ENCODE measurements at regions not wholly inside any gene's neighbourhood (a gene's known extent, or its start where the extent isn't known, plus 50 kb on each side); places are given as distances from the start of the nearest gene placed in this dataset.

DNA sequence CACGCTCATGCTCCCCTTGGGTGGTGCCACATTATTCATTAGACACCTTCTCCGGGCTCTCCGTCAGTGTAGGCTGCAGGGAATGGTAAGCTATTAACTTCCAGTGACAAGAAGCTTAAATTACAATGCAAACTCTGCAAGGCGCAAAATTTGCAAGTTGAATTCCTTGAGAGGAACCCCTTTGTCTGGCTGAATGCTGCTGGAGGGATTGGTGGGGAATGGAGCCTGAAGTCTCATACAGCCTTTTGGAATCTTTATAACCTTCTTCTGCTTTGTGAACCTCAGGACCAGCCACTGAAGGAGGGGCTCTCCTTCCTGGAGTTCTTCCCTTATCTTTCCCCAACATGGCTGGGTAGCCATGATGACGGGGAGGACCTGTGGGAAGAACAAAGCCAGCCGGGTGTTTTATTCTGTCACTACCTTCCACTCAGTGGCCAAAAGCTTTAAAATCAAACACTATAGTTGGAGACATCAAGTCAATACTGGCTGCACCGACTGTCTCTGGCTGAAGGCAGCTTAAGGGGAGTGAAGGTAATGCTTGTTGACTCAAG is 220.9 kb upstream of the EPHA4 start:
- H3K4me3 ChIP-seq = no peak overlapping the region
- TF ChIP-seq, protein P1, sequence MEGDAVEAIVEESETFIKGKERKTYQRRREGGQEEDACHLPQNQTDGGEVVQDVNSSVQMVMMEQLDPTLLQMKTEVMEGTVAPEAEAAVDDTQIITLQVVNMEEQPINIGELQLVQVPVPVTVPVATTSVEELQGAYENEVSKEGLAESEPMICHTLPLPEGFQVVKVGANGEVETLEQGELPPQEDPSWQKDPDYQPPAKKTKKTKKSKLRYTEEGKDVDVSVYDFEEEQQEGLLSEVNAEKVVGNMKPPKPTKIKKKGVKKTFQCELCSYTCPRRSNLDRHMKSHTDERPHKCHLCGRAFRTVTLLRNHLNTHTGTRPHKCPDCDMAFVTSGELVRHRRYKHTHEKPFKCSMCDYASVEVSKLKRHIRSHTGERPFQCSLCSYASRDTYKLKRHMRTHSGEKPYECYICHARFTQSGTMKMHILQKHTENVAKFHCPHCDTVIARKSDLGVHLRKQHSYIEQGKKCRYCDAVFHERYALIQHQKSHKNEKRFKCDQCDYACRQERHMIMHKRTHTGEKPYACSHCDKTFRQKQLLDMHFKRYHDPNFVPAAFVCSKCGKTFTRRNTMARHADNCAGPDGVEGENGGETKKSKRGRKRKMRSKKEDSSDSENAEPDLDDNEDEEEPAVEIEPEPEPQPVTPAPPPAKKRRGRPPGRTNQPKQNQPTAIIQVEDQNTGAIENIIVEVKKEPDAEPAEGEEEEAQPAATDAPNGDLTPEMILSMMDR (IDR thresholded peaks at IDR 0.05) = no peak
- TF ChIP-seq POLR2A (IDR thresholded peaks at IDR 0.05) (no peak), POLR2AphosphoS5 (IDR thresholded peaks at IDR 0.05) (no peak)
- intact Hi-C loops (cut with DNase I) = no loop called here
- H3K27ac ChIP-seq = no peak overlapping the region
- DNase-seq (ENCODE audit: low spot score) = no peak
- H3K27me3 ChIP-seq (replicated peaks; ENCODE audit: insufficient read depth) = no peaks in the 10 kb centered on the region
- no peaks in the 10 kb centered on the region for H3K9me3 ChIP-seq
- no peaks in the 10 kb centered on the region for H3K4me1 ChIP-seq (replicated peaks)
- no peaks in the 10 kb centered on the region for H3K36me3 ChIP-seq
- WGBS = 26% methylated on average over 7 of the region's 7 CpGs

DNA sequence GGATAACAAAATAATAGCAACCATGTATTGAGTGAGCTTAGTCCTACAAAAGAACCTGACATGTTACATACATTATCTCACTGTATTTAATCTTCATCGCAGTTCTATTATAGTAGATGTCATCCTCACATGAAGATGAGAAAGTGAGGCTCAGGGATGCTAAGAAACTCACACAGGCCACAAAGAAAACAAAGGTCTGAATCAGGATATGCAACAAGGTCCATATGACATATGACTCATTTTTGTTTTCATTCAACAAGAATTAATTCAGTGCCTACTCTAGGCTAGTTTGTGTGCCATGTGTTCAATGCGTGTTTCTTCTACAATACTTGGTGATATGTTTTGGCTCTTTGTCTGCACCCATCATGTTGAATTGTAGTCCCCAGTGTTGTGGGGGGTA is 219.7 kb upstream of the EPHA4 start:
- no peak overlapping the region for H3K27ac ChIP-seq
- intact Hi-C loops (cut with DNase I) = no loop called here
- no peaks in the 10 kb centered on the region for H3K27me3 ChIP-seq (replicated peaks; ENCODE audit: insufficient read depth)
- no peaks in the 10 kb centered on the region for H3K36me3 ChIP-seq
- H3K4me1 ChIP-seq (replicated peaks) = no peaks in the 10 kb centered on the region
- no peaks in the 10 kb centered on the region for H3K9me3 ChIP-seq
- no peak for DNase-seq (ENCODE audit: low spot score)
- WGBS = 97% methylated on average over 2 of the region's 2 CpGs
- TF ChIP-seq, protein P1 (IDR thresholded peaks at IDR 0.05) = no peak
- TF ChIP-seq POLR2A (IDR thresholded peaks at IDR 0.05) (no peak), POLR2AphosphoS5 (IDR thresholded peaks at IDR 0.05) (no peak)
- H3K4me3 ChIP-seq = no peak overlapping the region

DNA sequence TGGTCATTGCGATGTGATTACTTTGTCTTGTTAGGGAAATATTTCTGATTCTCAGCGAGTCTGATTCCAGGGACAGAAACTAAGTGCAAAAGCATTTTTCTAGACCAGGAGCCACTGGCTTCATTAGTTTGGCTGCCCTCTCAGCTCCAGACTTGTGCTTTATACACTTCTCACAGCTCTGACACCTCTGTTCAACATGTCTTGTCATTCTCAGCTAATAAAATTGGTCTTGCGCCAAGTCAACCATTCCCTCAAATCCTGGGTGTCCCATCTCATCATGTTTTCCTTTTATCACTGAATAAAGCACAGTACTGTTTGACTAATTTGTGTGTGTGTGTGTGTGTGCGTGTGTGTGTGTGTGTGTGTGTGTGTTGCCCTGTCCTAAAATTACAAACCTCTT is 215.5 kb upstream of the EPHA4 start:
- no peak for DNase-seq (ENCODE audit: low spot score)
- H3K9me3 ChIP-seq = no peaks in the 10 kb centered on the region
- TF ChIP-seq, protein P1 (IDR thresholded peaks at IDR 0.05) = no peak
- TF ChIP-seq POLR2A (IDR thresholded peaks at IDR 0.05) = no peak
- no peak for TF ChIP-seq POLR2AphosphoS5 (IDR thresholded peaks at IDR 0.05)
- intact Hi-C loops (cut with DNase I) = no loop called here
- no peaks in the 10 kb centered on the region for H3K36me3 ChIP-seq
- H3K27me3 ChIP-seq (replicated peaks; ENCODE audit: insufficient read depth) = no peaks in the 10 kb centered on the region
- H3K27ac ChIP-seq = no peak overlapping the region
- no peak overlapping the region for H3K4me3 ChIP-seq
- H3K4me1 ChIP-seq (replicated peaks) = no peaks in the 10 kb centered on the region
- WGBS = 64% methylated on average over 4 of the region's 4 CpGs

DNA sequence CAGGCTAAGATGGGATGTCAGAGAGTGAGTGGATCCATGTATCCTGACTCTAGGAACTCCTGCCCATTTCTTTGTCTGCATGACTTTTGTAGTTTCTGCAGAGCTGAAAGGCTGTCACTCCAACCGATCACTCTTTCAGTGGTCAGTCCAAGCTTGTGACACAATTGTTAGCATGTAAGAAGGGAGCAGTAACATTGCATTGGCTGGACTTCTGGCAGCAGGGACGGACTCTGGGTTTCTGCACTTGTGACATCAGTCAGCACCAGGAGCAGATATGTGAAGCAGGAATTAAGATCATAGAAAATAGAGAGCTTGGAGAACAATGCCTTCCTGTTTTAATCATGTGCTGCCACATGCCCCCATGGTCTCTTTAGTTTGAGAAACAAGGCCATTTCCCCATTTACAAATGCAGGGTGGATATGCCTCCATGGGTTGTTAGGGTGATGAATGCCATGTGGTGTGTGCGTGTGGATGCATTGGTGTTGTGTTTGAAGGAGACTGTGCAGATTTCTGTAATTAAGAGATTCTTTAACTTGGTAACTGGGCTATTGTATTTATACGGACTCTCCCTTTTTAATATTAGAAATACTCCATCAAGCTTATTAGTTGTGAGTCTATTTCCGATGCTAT is 214.3 kb upstream of the EPHA4 start:
- H3K4me1 ChIP-seq (replicated peaks) = no peaks in the 10 kb centered on the region
- no peak for DNase-seq (ENCODE audit: low spot score)
- no peak overlapping the region for H3K27ac ChIP-seq
- H3K36me3 ChIP-seq = no peaks in the 10 kb centered on the region
- TF ChIP-seq, protein P1 (IDR thresholded peaks at IDR 0.05) = no peak
- TF ChIP-seq POLR2AphosphoS5 (IDR thresholded peaks at IDR 0.05) (no peak), POLR2A (IDR thresholded peaks at IDR 0.05) (no peak)
- intact Hi-C loops (cut with DNase I) = no loop called here
- 89% methylated on average over 5 of the region's 5 CpGs for WGBS
- no peaks in the 10 kb centered on the region for H3K9me3 ChIP-seq
- no peak overlapping the region for H3K4me3 ChIP-seq
- H3K27me3 ChIP-seq (replicated peaks; ENCODE audit: insufficient read depth) = no peaks in the 10 kb centered on the region

DNA sequence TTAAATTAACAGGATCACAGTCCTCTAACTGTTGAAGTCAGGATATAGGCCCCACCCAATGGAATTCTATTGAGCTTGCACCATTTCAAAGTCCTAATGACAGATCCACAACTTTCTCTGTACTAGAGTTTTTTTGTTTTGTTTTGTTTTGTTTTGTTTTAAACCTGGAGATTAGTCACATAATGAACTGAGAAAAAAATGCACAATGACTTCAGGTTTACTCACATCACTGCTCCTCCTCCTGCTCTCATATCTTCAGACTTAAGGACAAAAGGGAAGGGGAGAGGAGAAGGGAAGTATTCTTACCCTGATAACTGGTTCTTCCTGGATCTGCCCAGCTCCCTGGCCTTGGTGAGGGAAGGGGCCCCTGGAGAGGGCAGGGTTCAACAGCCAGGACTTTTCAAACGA is 208.2 kb upstream of the EPHA4 start:
- H3K9me3 ChIP-seq = no peaks in the 10 kb centered on the region
- H3K4me1 ChIP-seq (replicated peaks) = no peaks in the 10 kb centered on the region
- no peak for TF ChIP-seq POLR2A (IDR thresholded peaks at IDR 0.05)
- TF ChIP-seq POLR2AphosphoS5 (IDR thresholded peaks at IDR 0.05) = no peak
- TF ChIP-seq, protein P1 (IDR thresholded peaks at IDR 0.05) = no peak
- no peaks in the 10 kb centered on the region for H3K27me3 ChIP-seq (replicated peaks; ENCODE audit: insufficient read depth)
- 67% methylated on average over 1 of the region's 1 CpG for WGBS
- DNase-seq (ENCODE audit: low spot score) = no peak
- no peaks in the 10 kb centered on the region for H3K36me3 ChIP-seq
- no peak overlapping the region for H3K27ac ChIP-seq
- H3K4me3 ChIP-seq = no peak overlapping the region
- intact Hi-C loops (cut with DNase I) = no loop called here
